HT1080 (cell line): ENCODE measurements at regions not wholly inside any gene's neighbourhood (a gene's known extent, or its start where the extent isn't known, plus 50 kb on each side); places are given as distances from the start of the nearest gene placed in this dataset.
"Not testable (repeated sequence)": the region's sequence is repeated elsewhere in the genome, so short reads cannot be mapped to it uniquely, and the experiment has no call there.

Source experiments
- DNase-seq: peaks from one replicate; pipeline ENCODE4 v3.0.0-alpha.2; 2015; ENCODE audit warnings: low read depth

- no peak for DNase-seq
Measured at GRCh38 chr5:171541341-171541776, 121.9 kb downstream of the FGF18 start.

DNA sequence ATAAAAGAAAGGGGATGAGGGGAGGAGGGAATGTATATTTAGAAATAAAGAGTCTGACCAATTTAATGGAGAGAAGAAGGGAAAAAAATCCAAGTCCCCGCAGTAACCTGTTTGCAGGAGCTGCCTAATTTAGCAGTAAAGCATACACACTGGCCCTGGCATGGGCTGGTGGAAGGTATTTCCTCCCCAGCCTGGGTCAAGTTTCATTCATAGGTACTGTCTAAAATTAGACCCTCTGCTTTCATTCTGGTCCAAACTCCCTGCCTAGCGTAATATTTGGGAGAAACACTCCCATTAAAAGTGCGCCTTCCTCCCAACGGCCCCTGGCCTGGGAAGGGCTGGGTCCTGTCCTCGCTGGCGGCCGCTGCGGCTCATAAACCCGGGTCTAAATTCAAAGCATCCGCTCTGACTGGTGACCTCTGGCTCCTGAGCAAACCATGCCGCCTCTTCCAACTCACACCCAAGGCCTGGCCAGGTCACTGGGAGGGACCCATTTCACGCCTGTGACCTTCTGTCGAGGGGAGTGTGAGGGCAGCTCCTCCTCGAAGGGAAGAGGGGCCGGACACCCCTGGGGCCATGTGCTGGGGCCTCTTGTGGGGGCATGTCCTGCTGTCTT, 123.2 kb downstream of the FGF18 start:
- DNase-seq = no peak

DNA sequence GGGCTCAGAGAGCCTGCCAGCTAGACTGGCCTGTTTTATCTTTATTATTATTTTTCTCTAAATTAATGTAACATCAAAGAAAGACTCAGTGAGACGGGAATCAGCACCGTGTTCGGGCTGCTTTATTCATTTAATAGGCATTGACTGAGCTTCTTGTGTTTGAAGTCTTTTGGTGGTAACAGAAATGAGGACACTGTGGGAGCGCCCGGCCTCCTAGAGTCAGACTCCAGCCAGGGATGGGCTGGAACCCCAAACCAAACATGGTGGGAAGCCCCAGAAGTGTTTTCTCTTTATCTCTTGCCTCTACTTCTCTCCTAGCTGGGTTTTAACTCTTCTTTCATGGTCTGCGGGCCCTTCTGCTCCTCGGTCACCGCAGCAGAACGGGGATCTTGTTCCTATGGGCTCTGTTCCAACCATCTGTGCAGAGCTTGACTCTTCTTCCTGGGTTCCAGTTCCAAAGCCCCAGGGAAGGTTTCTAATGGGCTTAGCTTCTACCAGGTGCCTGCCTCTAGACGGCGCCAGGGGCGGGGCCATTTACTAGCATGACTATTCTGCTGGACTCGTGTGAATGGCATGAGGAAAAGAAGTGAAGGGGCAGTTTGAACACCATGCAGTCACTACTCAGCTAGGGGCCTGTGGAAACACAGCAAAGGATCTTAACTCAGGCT, 123.8 kb downstream of the FGF18 start:
- DNase-seq = no peak

GRCh38 chr5:171544913-171545765, 125.7 kb downstream of the FGF18 start:
- no peak for DNase-seq

- DNase-seq = no peak
Measured at GRCh38 chr5:171549274-171549673, 129.8 kb downstream of the FGF18 start.

DNA sequence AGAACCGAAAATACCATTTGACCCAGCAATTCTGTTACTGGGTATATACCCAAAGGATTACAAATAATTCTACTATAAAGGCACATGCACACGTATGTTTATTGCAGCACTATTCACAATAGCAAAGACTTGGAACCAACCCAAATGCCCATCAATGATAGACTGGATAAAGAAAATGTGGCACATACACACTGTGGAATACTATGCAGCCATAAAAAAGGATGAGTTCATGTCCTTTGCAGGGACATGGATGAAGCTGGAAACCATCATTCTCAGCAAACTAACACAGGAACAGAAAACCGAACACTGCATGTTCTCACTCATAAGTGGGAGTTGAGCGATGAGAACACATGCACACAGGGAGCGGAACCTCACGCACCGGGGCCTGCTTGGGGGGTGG, 134.4 kb downstream of the FGF18 start:
- DNase-seq = not testable (repeated sequence)

DNA sequence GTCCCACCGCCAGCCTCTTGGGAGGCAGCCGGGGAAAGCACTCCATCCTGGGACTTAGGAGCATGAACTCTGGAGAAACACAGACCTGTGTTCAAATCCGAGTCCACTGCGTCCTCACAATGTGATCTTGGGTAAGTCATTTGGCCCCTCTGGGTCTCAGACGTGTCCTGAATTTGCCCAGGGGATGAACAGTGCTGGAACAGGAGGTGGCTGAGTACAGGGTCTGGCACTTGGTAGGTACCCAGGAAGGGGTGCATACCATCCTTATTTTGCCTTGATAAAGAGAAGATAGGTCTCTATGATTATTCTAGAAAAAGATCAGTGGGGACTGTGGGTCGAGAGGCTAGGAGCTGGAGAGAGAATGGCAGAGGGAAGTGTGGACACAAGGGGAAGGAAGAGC, 135.7 kb downstream of the FGF18 start:
- DNase-seq = no peak

DNA sequence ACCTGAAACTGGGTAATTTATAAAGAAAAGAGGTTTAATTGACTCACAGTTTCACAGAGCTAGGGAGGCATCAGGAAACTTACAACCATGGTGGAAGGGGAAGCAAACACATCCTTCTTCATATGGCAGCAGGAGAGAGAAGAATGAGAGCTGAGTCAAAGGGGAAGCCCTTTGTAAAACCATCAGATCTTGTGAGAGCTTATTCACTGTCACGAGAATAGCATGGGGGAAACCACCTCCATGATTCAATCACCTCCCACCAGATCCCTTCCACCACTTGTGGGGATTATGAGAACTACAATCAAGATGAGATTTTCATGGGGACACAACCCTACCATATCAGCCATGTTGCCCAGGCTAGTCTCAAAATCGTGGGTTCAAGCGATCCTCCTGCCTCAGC, 143.4 kb downstream of the FGF18 start:
- DNase-seq = peak; percentile 75

DNA sequence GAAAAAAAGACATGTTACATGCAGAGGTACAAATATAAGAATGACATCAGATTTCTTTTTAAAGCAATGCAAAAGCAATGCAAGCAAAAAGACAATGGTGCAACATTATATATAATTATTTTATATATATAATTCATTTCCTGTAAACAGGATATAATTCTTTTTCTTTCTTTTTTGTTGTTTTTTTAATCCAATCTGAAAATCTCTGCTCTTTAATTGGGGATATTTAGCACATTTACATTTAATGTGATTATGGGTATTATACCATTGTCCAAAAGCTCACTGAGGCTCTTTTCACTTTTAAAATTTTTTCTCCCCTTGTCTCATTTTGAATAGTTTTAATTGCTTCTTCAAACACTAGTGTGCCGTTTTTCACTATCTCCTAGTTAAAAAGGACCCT, 148.9 kb downstream of the FGF18 start:
- DNase-seq = no peak

- DNase-seq = no peak
Measured at GRCh38 chr5:171569065-171569712, 149.7 kb downstream of the FGF18 start.

- DNase-seq = no peak
Measured at GRCh38 chr5:171570244-171570825, 150.9 kb downstream of the FGF18 start.

GRCh38 chr5:171571663-171572062, 152.2 kb downstream of the FGF18 start:
- peak; percentile 80 for DNase-seq

- DNase-seq = no peak
Measured at GRCh38 chr5:171573021-171573420, 153.6 kb downstream of the FGF18 start.

GRCh38 chr5:171573451-171574225, 154.2 kb downstream of the FGF18 start:
- DNase-seq = no peak

- DNase-seq = no peak
Measured at GRCh38 chr5:171574376-171574775, 154.9 kb downstream of the FGF18 start.

DNA sequence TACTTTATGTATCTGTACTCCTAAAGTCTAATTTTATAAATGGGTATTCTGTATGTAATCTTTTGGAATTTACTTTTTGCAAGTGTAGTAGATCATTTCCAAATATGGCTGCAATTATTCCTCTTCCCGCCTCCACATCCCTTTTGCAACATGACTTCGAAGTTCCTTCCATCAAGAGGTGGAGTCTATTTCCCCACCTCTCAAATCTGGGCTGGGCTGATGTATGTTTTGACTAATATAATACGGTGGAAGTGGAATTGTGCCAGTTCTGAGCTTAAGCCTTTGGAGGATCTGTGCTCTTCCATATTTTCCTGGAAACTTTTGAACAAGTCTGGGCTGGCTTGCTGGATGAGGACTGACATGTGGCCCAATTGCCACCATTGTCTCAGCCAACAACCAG, 155.9 kb downstream of the FGF18 start:
- DNase-seq = no peak

DNA sequence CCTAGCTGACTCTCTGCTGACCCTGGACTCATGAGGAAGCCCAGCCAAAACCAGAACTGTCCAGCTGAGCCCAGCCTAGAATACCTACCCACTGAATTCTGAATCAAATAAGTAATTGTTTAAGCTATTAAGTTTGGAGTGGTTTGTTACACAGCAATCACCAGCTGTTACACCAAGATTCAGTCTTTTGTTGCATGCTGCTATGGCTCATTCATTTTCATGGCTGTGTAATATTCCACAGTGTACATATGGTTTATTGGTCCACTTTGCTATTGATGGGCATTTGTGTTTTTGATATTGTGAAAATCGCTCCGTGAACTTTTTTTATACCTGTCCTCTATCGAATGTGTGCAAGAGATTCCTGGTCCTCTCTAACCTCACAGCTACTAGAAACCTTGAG, 156.4 kb downstream of the FGF18 start:
- DNase-seq = no peak

DNA sequence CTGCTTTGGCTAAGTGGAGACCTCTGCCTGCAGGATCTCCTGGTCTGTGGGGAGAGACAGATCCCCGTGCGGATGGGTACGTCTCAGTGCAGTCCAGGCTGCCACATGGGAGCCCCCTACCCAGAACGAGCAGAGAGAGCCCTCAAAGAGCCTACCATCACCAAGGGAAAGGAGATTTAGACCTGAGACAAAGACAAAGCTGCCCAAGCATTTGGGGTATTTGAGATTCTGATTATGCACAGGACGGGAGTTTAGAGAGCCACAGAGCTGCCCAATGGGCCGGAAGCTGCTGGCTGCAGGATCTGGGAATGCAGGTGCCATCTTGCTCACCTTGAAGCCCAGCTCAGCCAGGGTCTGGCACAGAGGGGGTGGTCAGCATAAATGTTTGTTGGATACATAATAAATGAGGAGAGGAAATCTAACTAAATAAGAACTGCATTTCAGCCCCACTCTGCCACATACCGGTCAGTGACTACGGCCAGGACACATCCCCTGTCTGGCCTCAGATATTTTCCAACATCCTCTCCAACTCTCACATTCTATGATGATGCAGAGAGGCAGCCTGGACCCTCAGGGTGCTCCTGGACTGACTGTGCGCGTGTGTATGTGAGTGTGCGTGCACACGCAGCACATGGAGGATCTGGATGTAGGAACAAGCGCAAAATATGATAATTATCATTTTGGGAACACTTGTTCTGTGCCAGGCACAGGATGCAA, 157.8 kb downstream of the FGF18 start:
- no peak for DNase-seq

- no peak for DNase-seq
Measured at GRCh38 chr5:171578049-171578828, 158.8 kb downstream of the FGF18 start.
